CD4-positive, alpha-beta T cell treated with Interleukin-15 for 1 hour (primary cell): ENCODE measurements at regions not wholly inside any gene's neighbourhood (a gene's known extent, or its start where the extent isn't known, plus 50 kb on each side); places are given as distances from the start of the nearest gene placed in this dataset.
"Not testable (repeated sequence)": the region's sequence is repeated elsewhere in the genome, so short reads cannot be mapped to it uniquely, and the experiment has no call there.

Experiments used
- DNase-seq: peaks from one replicate; pipeline ENCODE4 v3.0.0-alpha.2; 2020

- DNase-seq: no peak
Measured at GRCh38 chr6:137395316-137395715, 98.9 kb downstream of the OLIG3 start.

GRCh38 chr6:137391061-137391814, 103.0 kb downstream of the OLIG3 start:
- DNase-seq: no peak

DNA sequence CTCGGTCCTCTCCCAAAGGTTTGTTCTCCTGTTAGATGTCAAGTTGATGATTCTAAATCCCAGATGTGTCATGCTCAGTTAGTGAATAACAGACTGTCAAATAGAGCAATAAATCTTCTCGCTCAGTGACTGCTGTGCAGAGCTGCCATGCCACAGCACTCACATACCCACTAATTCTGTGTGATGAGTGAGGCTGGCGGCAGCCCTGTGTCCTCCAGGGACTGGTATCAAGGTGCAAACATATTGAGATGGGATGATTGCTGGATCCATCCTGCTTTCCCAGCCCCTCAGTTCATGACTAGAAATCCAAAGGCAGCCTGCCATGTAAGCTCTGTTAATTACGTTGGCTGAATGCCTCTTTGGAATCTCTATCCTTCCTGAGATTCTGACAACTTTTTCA, 103.9 kb downstream of the OLIG3 start:
- no peak for DNase-seq

GRCh38 chr6:137389150-137389704, 105.0 kb downstream of the OLIG3 start:
- DNase-seq: peak; percentile 76

DNA sequence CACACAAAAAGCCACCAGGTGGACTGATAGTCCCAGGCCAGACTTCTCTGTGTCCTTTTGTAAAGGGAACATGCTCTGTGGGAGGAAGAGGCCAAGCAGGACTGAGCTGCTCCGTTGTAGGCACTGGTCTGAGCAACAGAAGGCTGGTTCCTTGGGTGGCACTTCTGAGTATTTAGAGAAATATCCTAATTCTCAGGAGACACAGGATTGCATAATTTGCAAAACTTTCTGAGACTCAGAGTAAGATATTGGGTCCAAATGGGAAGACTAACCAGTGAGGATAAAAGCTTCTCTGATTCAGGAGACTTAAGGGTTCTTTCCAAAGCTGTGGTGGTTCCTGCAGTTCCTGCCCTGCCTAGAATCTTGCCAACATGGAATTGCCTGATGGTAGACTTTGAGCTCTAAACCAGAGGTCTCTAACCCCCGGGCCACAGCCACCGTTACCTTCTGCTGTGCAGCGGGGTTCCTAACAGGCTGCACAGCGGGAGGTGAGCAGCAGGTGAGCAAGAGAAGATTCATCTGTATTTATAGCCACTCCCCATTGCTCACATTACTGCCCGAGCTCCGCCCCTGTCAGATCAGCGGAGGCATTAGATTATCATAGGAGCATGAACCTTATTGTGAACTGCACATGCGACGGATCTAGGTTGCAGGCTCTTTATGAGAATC, 107.0 kb downstream of the OLIG3 start:
- no peak for DNase-seq

- DNase-seq: not testable (repeated sequence)
Measured at GRCh38 chr6:137383287-137383686, 110.9 kb downstream of the OLIG3 start.

DNA sequence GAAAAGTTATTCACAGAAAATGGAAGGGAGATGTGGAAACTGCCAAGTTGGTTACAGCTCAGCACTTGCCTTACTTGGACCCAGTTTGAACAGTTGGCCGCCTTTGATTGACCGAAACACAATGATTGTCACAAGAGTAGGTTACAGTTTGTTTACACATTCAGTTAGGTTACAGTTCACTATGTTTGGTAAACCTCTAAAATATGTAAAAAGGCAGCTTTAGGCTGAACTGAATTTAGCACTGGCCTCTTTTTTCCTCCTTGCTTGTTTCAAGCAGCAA, 116.2 kb downstream of the OLIG3 start:
- DNase-seq: no peak

DNA sequence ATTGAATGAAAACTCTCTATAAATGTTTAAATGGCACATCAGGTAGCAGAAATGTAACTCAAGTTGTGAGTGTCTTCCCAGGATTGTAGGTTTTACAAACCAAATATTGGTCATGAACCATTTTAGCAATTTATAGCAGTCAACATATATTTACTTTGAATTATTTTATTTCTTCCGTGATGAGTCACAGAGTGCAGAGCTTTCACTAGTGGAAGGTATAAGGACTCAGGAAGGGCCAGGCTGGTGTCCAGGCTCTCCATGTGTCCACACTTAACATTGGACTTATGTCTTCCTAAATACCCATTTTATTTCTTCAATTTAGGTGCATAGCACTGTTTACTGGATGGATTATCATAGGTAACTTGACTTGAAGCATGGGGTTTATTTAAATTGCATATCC, 120.9 kb downstream of the OLIG3 start:
- DNase-seq: no peak

- no peak for DNase-seq
Measured at GRCh38 chr6:137372532-137372931, 121.7 kb downstream of the OLIG3 start.

- DNase-seq: no peak
Measured at GRCh38 chr6:137371634-137372016, 122.6 kb downstream of the OLIG3 start.

DNA sequence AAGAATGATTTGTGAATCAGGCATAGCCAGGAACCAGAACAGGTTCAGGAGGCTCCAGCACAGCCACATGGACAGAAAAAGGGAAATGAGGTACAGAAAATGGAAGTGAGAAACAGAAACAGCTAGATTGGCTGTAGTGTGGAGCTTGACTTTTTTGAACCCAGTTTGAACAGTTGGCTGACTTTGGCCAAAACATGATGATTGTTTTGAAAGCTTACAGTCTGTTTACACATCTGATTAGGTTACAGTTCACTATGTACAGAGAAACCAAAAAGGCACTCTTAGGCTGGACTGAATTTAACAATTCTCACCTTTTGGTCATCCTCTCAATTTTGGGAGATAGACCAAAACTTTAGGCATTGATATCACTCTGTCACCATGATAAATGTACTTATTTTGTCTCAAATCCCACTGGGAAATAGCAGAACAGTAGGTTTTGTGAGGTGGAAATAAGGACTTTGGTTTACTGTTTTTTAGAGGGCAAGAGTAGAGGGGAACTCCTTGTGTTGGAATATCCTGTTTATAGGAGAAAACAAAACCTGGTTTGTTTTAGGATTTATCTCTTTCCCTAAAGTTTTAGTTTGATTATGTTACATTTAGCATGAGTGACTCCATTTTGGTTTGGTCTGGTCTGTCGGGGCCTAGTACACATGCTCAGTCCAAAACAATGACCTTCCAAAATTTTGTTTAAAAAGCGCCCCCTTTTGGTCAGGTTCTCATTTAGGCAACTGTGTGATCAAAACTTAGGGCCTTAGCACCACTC, 123.1 kb downstream of the OLIG3 start:
- peak; percentile 16 for DNase-seq

- DNase-seq: no peak
Measured at GRCh38 chr6:137369136-137369535, 125.1 kb downstream of the OLIG3 start.

- DNase-seq: no peak
Measured at GRCh38 chr6:137365707-137366437, 128.3 kb downstream of the OLIG3 start.

- no peak for DNase-seq
Measured at GRCh38 chr6:137363805-137364138, 130.4 kb downstream of the OLIG3 start.

DNA sequence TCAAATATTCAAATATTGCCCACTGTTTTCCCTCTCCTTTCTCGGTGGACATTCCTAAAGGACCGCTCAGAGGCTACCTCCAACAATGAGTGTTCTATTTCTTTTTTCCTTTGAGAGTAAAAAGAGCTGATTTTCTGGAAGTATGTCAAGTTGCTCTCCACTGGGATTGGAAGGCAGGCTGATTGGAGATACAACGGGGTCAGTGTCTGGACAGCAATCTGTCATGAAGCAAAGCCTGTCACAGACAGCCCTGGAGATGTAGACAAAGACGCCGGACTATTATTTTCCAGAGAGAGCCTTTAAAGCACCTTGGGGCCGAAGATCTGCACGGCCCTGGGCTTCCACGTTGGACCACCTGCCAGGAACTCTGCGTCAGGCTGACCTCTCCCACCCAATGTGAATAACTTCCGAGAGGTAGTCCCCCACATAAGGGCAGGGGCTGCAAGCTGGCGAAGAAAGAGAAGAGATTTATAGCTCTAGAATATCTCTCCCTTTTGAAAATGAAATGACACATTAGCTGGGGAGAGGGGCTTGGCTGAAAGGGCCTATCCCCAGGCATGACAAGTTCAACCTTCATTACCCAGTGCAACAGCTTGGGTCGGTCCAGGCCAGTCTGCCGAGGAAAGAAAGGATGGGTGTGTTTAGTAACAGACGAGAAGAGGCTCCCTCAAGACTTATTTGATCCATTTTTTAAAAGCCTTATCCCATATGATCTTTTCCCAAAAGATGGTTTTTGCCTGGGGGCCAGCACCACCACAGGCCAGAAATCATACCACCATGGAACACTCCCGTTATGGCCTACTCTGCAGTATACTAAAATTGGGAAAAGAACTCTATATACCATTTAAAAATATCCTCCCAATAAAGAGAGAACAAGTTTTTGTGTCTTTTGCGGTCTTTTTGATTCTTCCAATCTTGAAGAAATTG, 131.1 kb downstream of the OLIG3 start:
- no peak for DNase-seq

- no peak for DNase-seq
Measured at GRCh38 chr6:137361701-137362100, 132.5 kb downstream of the OLIG3 start.

DNA sequence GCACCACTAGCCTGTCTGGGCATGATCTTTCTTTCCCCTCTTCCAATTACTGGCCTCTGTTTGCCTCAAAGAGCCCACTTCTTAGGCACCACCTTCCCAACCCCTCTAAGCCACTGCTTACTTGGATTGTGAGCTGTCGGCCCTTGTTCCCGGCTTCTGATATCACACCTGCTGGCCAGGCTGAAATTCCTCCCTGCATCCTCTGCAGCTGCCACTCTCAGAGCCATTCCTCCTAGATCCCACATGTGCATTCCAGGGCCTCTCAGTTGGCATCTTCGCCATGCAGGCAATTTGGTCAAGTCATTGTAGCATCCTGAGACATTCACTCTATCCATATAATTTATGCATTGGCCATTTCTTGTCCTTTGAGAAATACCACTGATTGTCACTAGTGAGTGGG, 135.9 kb downstream of the OLIG3 start:
- no peak for DNase-seq

- no peak for DNase-seq
Measured at GRCh38 chr6:137357948-137358266, 136.3 kb downstream of the OLIG3 start.

DNA sequence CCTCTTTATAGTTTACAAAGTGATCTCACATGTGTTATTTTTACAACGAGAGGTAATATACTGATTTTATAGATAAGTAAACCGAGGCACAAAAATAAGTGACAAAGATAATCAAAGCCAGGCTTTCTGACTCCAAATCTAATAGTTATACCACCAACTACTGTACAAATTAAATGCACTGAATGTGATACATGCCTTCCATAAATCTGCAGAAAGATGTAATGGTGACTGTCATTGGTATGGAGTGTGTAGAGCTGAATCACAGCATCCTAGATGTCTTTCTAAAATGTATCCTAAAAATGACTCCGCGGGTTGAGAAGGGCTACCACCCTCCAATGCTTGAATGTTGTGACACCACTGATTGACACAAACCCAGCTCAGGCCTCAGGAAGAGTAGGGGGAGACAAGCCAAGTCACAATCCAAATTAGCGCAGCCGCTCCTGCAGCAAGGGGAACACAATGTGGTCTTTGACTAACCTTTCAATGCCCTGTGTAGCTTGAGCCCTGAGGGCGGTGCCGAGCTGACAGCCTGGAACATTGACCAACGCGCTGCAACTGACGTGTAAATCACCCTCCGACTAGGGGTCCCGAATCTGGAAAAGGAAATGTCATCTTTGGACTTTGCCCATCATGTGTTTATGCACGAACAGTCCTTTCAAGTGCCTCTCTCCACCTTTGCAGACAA, 136.8 kb downstream of the OLIG3 start:
- no peak for DNase-seq

GRCh38 chr6:137353842-137354397, 134.7 kb upstream of the IFNGR1 start:
- no peak for DNase-seq

DNA sequence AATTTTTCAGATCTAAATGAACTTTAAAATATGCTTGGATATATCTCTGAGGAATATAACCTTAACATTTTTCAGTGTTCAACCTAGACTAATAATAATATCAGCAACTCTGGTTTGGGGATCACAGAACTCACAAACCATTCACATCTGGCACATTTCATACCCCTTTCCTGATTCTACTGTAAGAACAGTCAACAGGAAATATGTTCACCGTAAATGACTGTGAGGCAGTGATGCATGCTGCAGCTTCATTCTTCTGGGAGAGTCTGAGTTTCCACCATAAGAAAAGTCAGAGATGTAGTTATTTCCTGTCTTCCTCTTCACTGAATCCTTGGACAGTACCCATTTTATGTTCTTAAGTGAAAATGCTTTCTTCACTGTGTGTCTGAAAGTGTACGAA, 134.2 kb upstream of the IFNGR1 start:
- no peak for DNase-seq
